Hematopoietic multipotent progenitor cell treated with erythropoietin and hydrocortisone succinate and interleukin-3 and kit ligand, for 15 days (in vitro differentiated cells): ENCODE measurements at regions not wholly inside any gene's neighbourhood (a gene's known extent, or its start where the extent isn't known, plus 50 kb on each side); places are given as distances from the start of the nearest gene placed in this dataset.

Experiments used
- DNase-seq: peaks from one replicate; pipeline ENCODE4 v3.0.0-alpha.2; 2015; ENCODE audit warnings: low spot score

GRCh38 chr21:35697321-35697808, 363.0 kb downstream of the SETD4 start:
- no peak for DNase-seq

GRCh38 chr21:35696644-35697043, 363.7 kb downstream of the SETD4 start:
- no peak for DNase-seq

- no peak for DNase-seq
These were observed 368.0 kb downstream of the SETD4 start for GRCh38 chr21:35692311-35692710.

GRCh38 chr21:35690436-35690835, 369.9 kb downstream of the SETD4 start:
- DNase-seq: no peak

- no peak for DNase-seq
These were observed 374.2 kb downstream of the SETD4 start for GRCh38 chr21:35686156-35686555.

- no peak for DNase-seq
These were observed 376.5 kb downstream of the SETD4 start for GRCh38 chr21:35683664-35684304.

GRCh38 chr21:35682904-35683549, 377.3 kb downstream of the SETD4 start:
- no peak for DNase-seq

- DNase-seq: no peak
These were observed 378.4 kb downstream of the SETD4 start for GRCh38 chr21:35681946-35682345.

GRCh38 chr21:35679076-35679475, 381.2 kb downstream of the SETD4 start:
- DNase-seq: no peak

- DNase-seq: no peak
These were observed 381.9 kb downstream of the SETD4 start for GRCh38 chr21:35678393-35678792.

GRCh38 chr21:35677298-35677841, 383.0 kb downstream of the SETD4 start:
- no peak for DNase-seq

- DNase-seq: no peak
These were observed 385.3 kb downstream of the SETD4 start for GRCh38 chr21:35674895-35675470.

- no peak for DNase-seq
These were observed 386.1 kb downstream of the SETD4 start for GRCh38 chr21:35674091-35674671.

GRCh38 chr21:35672313-35672712, 388.0 kb downstream of the SETD4 start:
- no peak for DNase-seq

GRCh38 chr21:35664683-35665082, 395.6 kb downstream of the SETD4 start:
- no peak for DNase-seq

GRCh38 chr21:35663856-35664606, 396.3 kb downstream of the SETD4 start:
- no peak for DNase-seq

- no peak for DNase-seq
These were observed 402.1 kb downstream of the SETD4 start for GRCh38 chr21:35658242-35658641.

GRCh38 chr21:35652872-35653271, 407.5 kb downstream of the SETD4 start:
- no peak for DNase-seq

GRCh38 chr21:35652196-35652595, 408.1 kb downstream of the SETD4 start:
- DNase-seq: no peak

- DNase-seq: no peak
These were observed 409.1 kb downstream of the SETD4 start for GRCh38 chr21:35651196-35651595.

- no peak for DNase-seq
These were observed 411.1 kb downstream of the SETD4 start for GRCh38 chr21:35649186-35649585.

- DNase-seq: no peak
These were observed 411.8 kb downstream of the SETD4 start for GRCh38 chr21:35648512-35648911.
